ENCODE measurements at regions not wholly inside any gene's neighbourhood (a gene's known extent, or its start where the extent isn't known, plus 50 kb on each side); places are given as distances from the start of the nearest gene placed in this dataset.

DNA sequence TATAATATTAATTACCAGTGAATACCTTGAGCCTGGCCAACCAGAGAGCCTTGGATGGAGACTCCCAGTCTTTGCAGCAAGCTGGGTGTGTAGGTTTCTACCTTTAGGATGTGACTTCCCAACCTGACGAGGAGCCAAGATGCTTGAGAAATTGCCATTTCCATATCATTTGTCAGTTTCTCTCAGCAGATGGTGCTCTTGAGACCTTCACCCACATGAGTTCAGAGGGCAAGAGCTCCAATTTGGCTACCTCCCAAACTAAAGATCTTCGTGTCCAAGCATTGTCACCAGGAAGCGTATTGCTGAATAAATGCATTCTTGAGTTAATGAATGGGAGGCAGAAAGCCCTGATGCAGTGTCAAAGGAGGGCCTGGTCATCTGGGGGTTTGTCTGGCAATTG lies 106.4 kb upstream of the TBX5 start:
- no peak for ATAC-seq
- no peak for TF ChIP-seq TOX (CRISPR knock-in tag; IDR thresholded peaks at IDR 0.05; ENCODE audit: borderline replicate concordance)
- TF ChIP-seq, protein P1, sequence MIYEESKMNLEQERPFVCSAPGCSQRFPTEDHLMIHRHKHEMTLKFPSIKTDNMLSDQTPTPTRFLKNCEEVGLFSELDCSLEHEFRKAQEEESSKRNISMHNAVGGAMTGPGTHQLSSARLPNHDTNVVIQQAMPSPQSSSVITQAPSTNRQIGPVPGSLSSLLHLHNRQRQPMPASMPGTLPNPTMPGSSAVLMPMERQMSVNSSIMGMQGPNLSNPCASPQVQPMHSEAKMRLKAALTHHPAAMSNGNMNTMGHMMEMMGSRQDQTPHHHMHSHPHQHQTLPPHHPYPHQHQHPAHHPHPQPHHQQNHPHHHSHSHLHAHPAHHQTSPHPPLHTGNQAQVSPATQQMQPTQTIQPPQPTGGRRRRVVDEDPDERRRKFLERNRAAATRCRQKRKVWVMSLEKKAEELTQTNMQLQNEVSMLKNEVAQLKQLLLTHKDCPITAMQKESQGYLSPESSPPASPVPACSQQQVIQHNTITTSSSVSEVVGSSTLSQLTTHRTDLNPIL (CRISPR knock-in tag; IDR thresholded peaks at IDR 0.05; ENCODE audit: low read depth) = no peak
- TF ChIP-seq CSRNP3 (CRISPR knock-in tag; IDR thresholded peaks at IDR 0.05) = no peak
- TF ChIP-seq ZFP30 (CRISPR knock-in tag; IDR thresholded peaks at IDR 0.05) = no peak
- TF ChIP-seq PATZ1 (CRISPR knock-in tag; IDR thresholded peaks at IDR 0.05; ENCODE audit: borderline replicate concordance) = no peak
- no peak for TF ChIP-seq ARNTL (CRISPR knock-in tag; IDR thresholded peaks at IDR 0.05; ENCODE audit: borderline replicate concordance, low read depth)
- no peak for TF ChIP-seq GLIS3 (CRISPR knock-in tag; IDR thresholded peaks at IDR 0.05)
- no peak for TF ChIP-seq ZNF8 (CRISPR knock-in tag; IDR thresholded peaks at IDR 0.05)
- TF ChIP-seq ZNF70 (CRISPR knock-in tag; IDR thresholded peaks at IDR 0.05) = no peak
- TF ChIP-seq, protein P2, sequence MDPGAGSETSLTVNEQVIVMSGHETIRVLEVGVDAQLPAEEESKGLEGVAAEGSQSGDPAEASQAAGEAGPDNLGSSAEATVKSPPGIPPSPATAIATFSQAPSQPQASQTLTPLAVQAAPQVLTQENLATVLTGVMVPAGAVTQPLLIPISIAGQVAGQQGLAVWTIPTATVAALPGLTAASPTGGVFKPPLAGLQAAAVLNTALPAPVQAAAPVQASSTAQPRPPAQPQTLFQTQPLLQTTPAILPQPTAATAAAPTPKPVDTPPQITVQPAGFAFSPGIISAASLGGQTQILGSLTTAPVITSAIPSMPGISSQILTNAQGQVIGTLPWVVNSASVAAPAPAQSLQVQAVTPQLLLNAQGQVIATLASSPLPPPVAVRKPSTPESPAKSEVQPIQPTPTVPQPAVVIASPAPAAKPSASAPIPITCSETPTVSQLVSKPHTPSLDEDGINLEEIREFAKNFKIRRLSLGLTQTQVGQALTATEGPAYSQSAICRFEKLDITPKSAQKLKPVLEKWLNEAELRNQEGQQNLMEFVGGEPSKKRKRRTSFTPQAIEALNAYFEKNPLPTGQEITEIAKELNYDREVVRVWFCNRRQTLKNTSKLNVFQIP (CRISPR knock-in tag; IDR thresholded peaks at IDR 0.05; ENCODE audit: borderline replicate concordance, low read depth) = no peak
- no peak for TF ChIP-seq ZC3H10 (CRISPR knock-in tag; IDR thresholded peaks at IDR 0.05)
- TF ChIP-seq ZNF565 (CRISPR knock-in tag; conservative IDR thresholded peaks at IDR 0.05; ENCODE audit: low read depth) = no peak
- TF ChIP-seq, protein P3, sequence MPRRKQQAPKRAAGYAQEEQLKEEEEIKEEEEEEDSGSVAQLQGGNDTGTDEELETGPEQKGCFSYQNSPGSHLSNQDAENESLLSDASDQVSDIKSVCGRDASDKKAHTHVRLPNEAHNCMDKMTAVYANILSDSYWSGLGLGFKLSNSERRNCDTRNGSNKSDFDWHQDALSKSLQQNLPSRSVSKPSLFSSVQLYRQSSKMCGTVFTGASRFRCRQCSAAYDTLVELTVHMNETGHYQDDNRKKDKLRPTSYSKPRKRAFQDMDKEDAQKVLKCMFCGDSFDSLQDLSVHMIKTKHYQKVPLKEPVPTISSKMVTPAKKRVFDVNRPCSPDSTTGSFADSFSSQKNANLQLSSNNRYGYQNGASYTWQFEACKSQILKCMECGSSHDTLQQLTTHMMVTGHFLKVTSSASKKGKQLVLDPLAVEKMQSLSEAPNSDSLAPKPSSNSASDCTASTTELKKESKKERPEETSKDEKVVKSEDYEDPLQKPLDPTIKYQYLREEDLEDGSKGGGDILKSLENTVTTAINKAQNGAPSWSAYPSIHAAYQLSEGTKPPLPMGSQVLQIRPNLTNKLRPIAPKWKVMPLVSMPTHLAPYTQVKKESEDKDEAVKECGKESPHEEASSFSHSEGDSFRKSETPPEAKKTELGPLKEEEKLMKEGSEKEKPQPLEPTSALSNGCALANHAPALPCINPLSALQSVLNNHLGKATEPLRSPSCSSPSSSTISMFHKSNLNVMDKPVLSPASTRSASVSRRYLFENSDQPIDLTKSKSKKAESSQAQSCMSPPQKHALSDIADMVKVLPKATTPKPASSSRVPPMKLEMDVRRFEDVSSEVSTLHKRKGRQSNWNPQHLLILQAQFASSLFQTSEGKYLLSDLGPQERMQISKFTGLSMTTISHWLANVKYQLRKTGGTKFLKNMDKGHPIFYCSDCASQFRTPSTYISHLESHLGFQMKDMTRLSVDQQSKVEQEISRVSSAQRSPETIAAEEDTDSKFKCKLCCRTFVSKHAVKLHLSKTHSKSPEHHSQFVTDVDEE (CRISPR knock-in tag; IDR thresholded peaks at IDR 0.05) = no peak
- TF ChIP-seq ESRRG (CRISPR knock-in tag; IDR thresholded peaks at IDR 0.05) = no peak
- TF ChIP-seq PPARA (CRISPR knock-in tag; IDR thresholded peaks at IDR 0.05; ENCODE audit: borderline replicate concordance) = no peak
- TF ChIP-seq RARB (CRISPR knock-in tag; IDR thresholded peaks at IDR 0.05) = no peak
- no peak for TF ChIP-seq ISL1 (CRISPR knock-in tag; IDR thresholded peaks at IDR 0.05)

- ATAC-seq = peak; percentile 91
- TF ChIP-seq TCF4 (CRISPR knock-in tag; IDR thresholded peaks at IDR 0.05; ENCODE audit: borderline replicate concordance) = no peak
- TF ChIP-seq ZC3H10 (CRISPR knock-in tag; IDR thresholded peaks at IDR 0.05) = no peak
- no peak for TF ChIP-seq CSDC2 (CRISPR knock-in tag; IDR thresholded peaks at IDR 0.05)
- TF ChIP-seq, protein P3 (CRISPR knock-in tag; IDR thresholded peaks at IDR 0.05) = no peak
- TF ChIP-seq ARNTL (CRISPR knock-in tag; IDR thresholded peaks at IDR 0.05; ENCODE audit: borderline replicate concordance, low read depth) = no peak
- TF ChIP-seq ZFP3 (CRISPR knock-in tag; IDR thresholded peaks at IDR 0.05) = no peak
- no peak for TF ChIP-seq BACH2 (CRISPR knock-in tag; IDR thresholded peaks at IDR 0.05; ENCODE audit: borderline replicate concordance)
- no peak for TF ChIP-seq ESRRG (CRISPR knock-in tag; IDR thresholded peaks at IDR 0.05)
- no peak for TF ChIP-seq SNAI2 (CRISPR knock-in tag; IDR thresholded peaks at IDR 0.05)
- no peak for TF ChIP-seq ZFP30 (CRISPR knock-in tag; IDR thresholded peaks at IDR 0.05)
- TF ChIP-seq ZNF8 (CRISPR knock-in tag; IDR thresholded peaks at IDR 0.05) = no peak
- TF ChIP-seq ZNF70 (CRISPR knock-in tag; IDR thresholded peaks at IDR 0.05) = no peak
- no peak for TF ChIP-seq GLIS3 (CRISPR knock-in tag; IDR thresholded peaks at IDR 0.05)
- TF ChIP-seq, protein P2 (CRISPR knock-in tag; IDR thresholded peaks at IDR 0.05; ENCODE audit: borderline replicate concordance, low read depth) = no peak
- TF ChIP-seq, protein P1 (CRISPR knock-in tag; IDR thresholded peaks at IDR 0.05; ENCODE audit: low read depth) = no peak
- TF ChIP-seq RARB (CRISPR knock-in tag; IDR thresholded peaks at IDR 0.05) = no peak
Observed at GRCh38 chr12:114508529-114509129, 102.7 kb upstream of the TBX5 start.

All from SK-N-SH treated with all-trans-retinoic acid at 6 μM for 48 hours (cell line).